H9 (cell line): ENCODE measurements at regions not wholly inside any gene's neighbourhood (a gene's known extent, or its start where the extent isn't known, plus 50 kb on each side); places are given as distances from the start of the nearest gene placed in this dataset.

Experiments used
- DNase-seq: peaks from one replicate; pipeline ENCODE4 v3.0.0-alpha.2; 2017
- H2AFZ ChIP-seq: one replicate; pipeline ENCODE4 v1.6.1; 2013; ENCODE audit warnings: mild to moderate bottlenecking, low read length, control low read depth, moderate library complexity
- H2AK5ac ChIP-seq: 2 replicates; pipeline ENCODE4 v1.6.1; 2013; ENCODE audit warnings: low read length, control low read depth, mixed read lengths; ENCODE audit not compliant: insufficient read length
- H2BK120ac ChIP-seq: one replicate; pipeline ENCODE4 v1.6.1; 2013; ENCODE audit warnings: low read depth, mild to moderate bottlenecking, low read length, control low read depth, inconsistent platforms; ENCODE audit not compliant: poor library complexity, severe bottlenecking
- H2BK12ac ChIP-seq: 2 replicates; pipeline ENCODE4 v1.6.1; 2013; ENCODE audit warnings: low read length, control low read depth, mixed read lengths, low read depth; ENCODE audit not compliant: insufficient read length
- H2BK15ac ChIP-seq: 2 replicates; pipeline ENCODE4 v1.6.1; 2013; ENCODE audit warnings: low read depth, low read length, control low read depth
- H2BK20ac ChIP-seq: one replicate; pipeline ENCODE4 v1.6.1; 2013; ENCODE audit warnings: low read depth, mild to moderate bottlenecking, low read length, control low read depth, inconsistent platforms; ENCODE audit not compliant: poor library complexity, severe bottlenecking
- H2BK5ac ChIP-seq: 2 replicates; pipeline ENCODE4 v1.6.1; 2013; ENCODE audit warnings: low read length, control low read depth, mixed read lengths; ENCODE audit not compliant: insufficient read length
- H3K14ac ChIP-seq: 2 replicates; pipeline ENCODE4 v1.6.1; 2013; ENCODE audit warnings: low read length, control low read depth; ENCODE audit not compliant: insufficient read depth
- H3K18ac ChIP-seq: 2 replicates; pipeline ENCODE4 v1.6.1; 2013; ENCODE audit warnings: low read depth, mild to moderate bottlenecking, mixed read lengths, low read length, control low read depth; ENCODE audit not compliant: insufficient read length
- H3K23ac ChIP-seq: 2 replicates; pipeline ENCODE4 v1.6.1; 2013; ENCODE audit warnings: low read length, control low read depth, mixed read lengths, low read depth; ENCODE audit not compliant: insufficient read length
- H3K23me2 ChIP-seq: 2 replicates; pipeline ENCODE4 v1.6.1; 2013; ENCODE audit warnings: low read depth, mild to moderate bottlenecking, mixed read lengths, low read length, control low read depth; ENCODE audit not compliant: insufficient read length, poor library complexity, severe bottlenecking
- H3K27ac ChIP-seq: 2 replicates; pipeline ENCODE4 v1.5.1; 2013; ENCODE audit warnings: low read length, control low read depth, mixed read lengths, low read depth; ENCODE audit not compliant: insufficient read length
- H3K27me3 ChIP-seq: 2 replicates; pipeline ENCODE4 v1.6.1; 2013; ENCODE audit warnings: low read length, control low read depth, inconsistent platforms; ENCODE audit not compliant: insufficient read depth
- H3K4ac ChIP-seq: 2 replicates; pipeline ENCODE4 v1.6.1; 2013; ENCODE audit warnings: low read depth, mild to moderate bottlenecking, control low read depth, inconsistent platforms, low read length, moderate library complexity
- H3K4me1 ChIP-seq: 2 replicates; pipeline ENCODE4 v1.6.1; 2013; ENCODE audit warnings: low read length, control low read depth, inconsistent platforms; ENCODE audit not compliant: insufficient read depth
- H3K4me2 ChIP-seq: 2 replicates; pipeline ENCODE4 v1.6.1; 2013; ENCODE audit warnings: low read length, control low read depth, mixed read lengths; ENCODE audit not compliant: insufficient read length, insufficient read depth
- H3K56ac ChIP-seq: 2 replicates; pipeline ENCODE4 v1.6.1; 2013; ENCODE audit warnings: low read depth, mild to moderate bottlenecking, mixed read lengths, low read length, control low read depth; ENCODE audit not compliant: insufficient read length
- H3K79me1 ChIP-seq: 2 replicates; pipeline ENCODE4 v1.6.1; 2013; ENCODE audit warnings: low read depth, mild to moderate bottlenecking, moderate library complexity, low read length, control low read depth, inconsistent platforms; ENCODE audit not compliant: insufficient read depth, poor library complexity, severe bottlenecking
- H3K79me2 ChIP-seq: 2 replicates; pipeline ENCODE4 v1.6.1; 2013; ENCODE audit warnings: low read length, control low read depth, inconsistent platforms; ENCODE audit not compliant: insufficient read depth
- H3K9ac ChIP-seq: 2 replicates; pipeline ENCODE4 v1.6.1; 2013; ENCODE audit warnings: low read length, control low read depth, mixed read lengths; ENCODE audit not compliant: insufficient read length; ENCODE audit errors: extremely low read depth
- H3K9me3 ChIP-seq: one replicate; pipeline ENCODE4 v1.6.1; 2013; ENCODE audit warnings: low read depth, low read length, inconsistent platforms; ENCODE audit not compliant: control insufficient read depth
- H3T11ph ChIP-seq: one replicate; pipeline ENCODE4 v1.6.1; 2013; ENCODE audit warnings: mild to moderate bottlenecking, low read length, control low read depth, inconsistent platforms
- H4K20me1 ChIP-seq: one replicate; pipeline ENCODE4 v1.6.1; 2013; ENCODE audit not compliant: control insufficient read depth, insufficient read length, insufficient read depth
- H4K5ac ChIP-seq: 2 replicates; pipeline ENCODE4 v1.6.1; 2013; ENCODE audit warnings: low read depth, mild to moderate bottlenecking, mixed read lengths, low read length, control low read depth; ENCODE audit not compliant: insufficient read length
- H4K8ac ChIP-seq: replicated peaks from 2 replicates; pipeline ENCODE4 v1.6.1; 2013; ENCODE audit warnings: low read length, control low read depth, mixed read lengths, low read depth; ENCODE audit not compliant: insufficient read length
- H4K91ac ChIP-seq: 2 replicates; pipeline ENCODE4 v1.6.1; 2013; ENCODE audit warnings: low read depth, mild to moderate bottlenecking, moderate library complexity, mixed read lengths, low read length, control low read depth; ENCODE audit not compliant: insufficient read length
- H3K27ac Mint-ChIP-seq, 3 experiments: 2 replicates in 2 of 3; 3 replicates in 1 of 3; pipeline ENCODE4 v1.8.0; 2020 to 2021; ENCODE audit warnings: mixed read lengths in 3 of 3, mild to moderate bottlenecking in 1 of 3, moderate library complexity in 1 of 3
- H3K27me3 Mint-ChIP-seq: 2 replicates; pipeline ENCODE4 v1.8.0; 2021; ENCODE audit warnings: low read depth, mild to moderate bottlenecking, moderate library complexity, mixed read lengths
- H3K36me3 Mint-ChIP-seq, 3 experiments: 2 replicates in 2 of 3; 3 replicates in 1 of 3; pipeline ENCODE4 v1.8.0; 2020 to 2021; ENCODE audit warnings: low read depth in 3 of 3, mixed read lengths in 3 of 3; ENCODE audit not compliant: insufficient read depth in 1 of 3
- H3K4me1 Mint-ChIP-seq, 2 experiments: 2 replicates each; pipeline ENCODE4 v1.8.0; 2020; ENCODE audit warnings: mixed read lengths in 2 of 2
- H3K4me3 Mint-ChIP-seq, 2 experiments: 2 replicates in 1 of 2; 3 replicates in 1 of 2; pipeline ENCODE4 v1.8.0; 2020 to 2021; ENCODE audit warnings: mild to moderate bottlenecking in 2 of 2, mixed read lengths in 2 of 2, moderate library complexity in 1 of 2
- H3K9me3 Mint-ChIP-seq, 2 experiments: 2 replicates in 1 of 2; 3 replicates in 1 of 2; pipeline ENCODE4 v1.8.0; 2020; ENCODE audit warnings: mild to moderate bottlenecking in 2 of 2, mixed read lengths in 2 of 2, moderate library complexity in 1 of 2
- CTCF ChIP-seq: fragments of 200-600 bp; sonication (generic); conservative IDR thresholded peaks from 3 replicates; pipeline ENCODE4 v1.8.0; 2021; ENCODE audit warnings: antibody characterized with exemption, mild to moderate bottlenecking
- WGBS: extraction: QIAGEN DNeasy Blood & Tissue Kit; methylation state at CpG from one replicate; pipeline ENCODE4 v1.1.7; 2013; ENCODE audit warnings: missing lambda C conversion rate, low lambda C conversion rate, mixed read lengths; ENCODE audit not compliant: insufficient read length; ENCODE audit errors: extremely low coverage; 5-methylcytosine and 5-hydroxymethylcytosine counted together

- H2BK120ac ChIP-seq, result no peak overlapping the region
- no peak overlapping the region for H3K27ac ChIP-seq
- H3K9ac ChIP-seq, result no peak overlapping the region
- no peak overlapping the region for H2BK12ac ChIP-seq
- no peaks in the 10 kb centered on the region for H3K79me1 ChIP-seq
- H3K4me2 ChIP-seq, result no peak overlapping the region
- no peaks in the 10 kb centered on the region for H3K9me3 ChIP-seq
- no peaks in the 10 kb centered on the region for H3K27me3 Mint-ChIP-seq
- H3K4ac ChIP-seq, result no peak overlapping the region
- H2AFZ ChIP-seq, result no peak overlapping the region
- no peaks in the 10 kb centered on the region for H3K79me2 ChIP-seq
- TF ChIP-seq CTCF, result no peak
- no peak overlapping the region for H4K8ac ChIP-seq
- H3K9me3 Mint-ChIP-seq, result no peaks in the 10 kb centered on the region
- no peak overlapping the region for H3K56ac ChIP-seq
- no peak overlapping the region for H2BK15ac ChIP-seq
- no peak overlapping the region for H3K4me3 Mint-ChIP-seq
- H3K4me1 ChIP-seq, result no peaks in the 10 kb centered on the region
- no CpG with 5 or more reads among the region's 4 CpGs for WGBS
- H4K5ac ChIP-seq, result no peak overlapping the region
- H3K18ac ChIP-seq, result no peak overlapping the region
- no peak for DNase-seq
- no peak overlapping the region for H4K91ac ChIP-seq
- no peaks in the 10 kb centered on the region for H3K27me3 ChIP-seq
- no peaks in the 10 kb centered on the region for H3K23me2 ChIP-seq
- H3T11ph ChIP-seq, result no peak overlapping the region
- H4K20me1 ChIP-seq, result no peaks in the 10 kb centered on the region
- H3K36me3 Mint-ChIP-seq, result no peaks in the 10 kb centered on the region; a peak in 1 of 7 replicates
- no peak overlapping the region for H2AK5ac ChIP-seq
- no peak overlapping the region for H3K14ac ChIP-seq
- H3K23ac ChIP-seq, result no peak overlapping the region
- no peak overlapping the region for H2BK20ac ChIP-seq
- H3K27ac Mint-ChIP-seq, result no peak overlapping the region
- H3K4me1 Mint-ChIP-seq, result peaks cover 3 to 4% of the 10 kb centered on the region in 2 experiments; a peak in 3 of 4 replicates
- no peak overlapping the region for H2BK5ac ChIP-seq
These were observed 151.3 kb upstream of the SLITRK3 start for GRCh38 chr3:165347526-165347925.
